GM12878 (cell line): ENCODE measurements at regions not wholly inside any gene's neighbourhood (a gene's known extent, or its start where the extent isn't known, plus 50 kb on each side); places are given as distances from the start of the nearest gene placed in this dataset.

ENCODE experiments used
- ATAC-seq: fragments of 200-7000 bp; cut with Tn5 transposase; 3 replicates; pipeline ENCODE4 v1.9.1; 2020; ENCODE audit warnings: mild to moderate bottlenecking, moderate library complexity
- BruUV-seq: library from RNA; stranded (reverse); fragments of 400-500 nt; replicated peaks from 2 replicates; lab custom pipeline; 2021; lab: Mats Ljungman, UMichigan
- CTCF ChIA-PET: fragments of 300-600 bp; sonication (Branson Sonifier 250); formaldehyde crosslinking; extraction: SDS; loops from one replicate; lab custom pipeline; 2021; ENCODE audit warnings: inconsistent platforms; lab: Yijun Ruan, JAX
- POLR2A ChIA-PET: fragments of 350-600 bp; formaldehyde crosslinking; extraction: SDS; loops from one replicate; lab custom pipeline; 2021; ENCODE audit warnings: inconsistent platforms; lab: Charles Lee
- RAD21 ChIA-PET: fragments of 300-600 bp; sonication (Branson Sonifier 250); formaldehyde crosslinking; loops from one replicate; lab custom pipeline; 2023; ENCODE audit warnings: antibody characterized with exemption; ENCODE audit not compliant: unreplicated experiment; lab: Charles Lee
- SMC1A ChIA-PET: fragments of 300-600 bp; sonication (Branson Sonifier 250); formaldehyde crosslinking; loops from one replicate; lab custom pipeline; 2023; ENCODE audit not compliant: unreplicated experiment, uncharacterized antibody; lab: Charles Lee
- DNase-seq: peaks from one replicate; pipeline ENCODE4 v3.0.0-alpha.2; 2011; ENCODE audit warnings: low read depth, low spot score
- FAIRE-seq: peaks from 3 replicates; lab custom pipeline; 2011; peaks lifted over from hg19 to GRCh38; lab: Jason Lieb, UNC
- H2AFZ ChIP-seq: 2 replicates; pipeline ENCODE4 v1.6.0; 2011; ENCODE audit warnings: low read depth, low read length, control low read depth; ENCODE audit not compliant: control insufficient read depth
- H3K27ac ChIP-seq: 2 replicates; pipeline ENCODE4 v1.5.1; 2011; ENCODE audit warnings: control low read depth; ENCODE audit not compliant: control insufficient read depth, insufficient read depth
- H3K27me3 ChIP-seq, 2 experiments: replicated peaks in 1 of 2; 2 replicates each; pipeline versions ENCODE4 v1.6.0 to v1.6.1; 2011; ENCODE audit warnings: low read length in 1 of 2; ENCODE audit not compliant: control insufficient read depth in 2 of 2, insufficient read depth in 2 of 2
- H3K36me3 ChIP-seq, 2 experiments: 2 replicates each; pipeline ENCODE4 v1.5.1; 2011; ENCODE audit warnings: low read length in 1 of 2; ENCODE audit not compliant: control insufficient read depth in 2 of 2, insufficient read depth in 2 of 2
- H3K4me1 ChIP-seq: 2 replicates; pipeline ENCODE4 v1.6.1; 2011; ENCODE audit warnings: mild to moderate bottlenecking, low read length, moderate library complexity, mixed read lengths; ENCODE audit not compliant: control insufficient read depth, insufficient read depth
- H3K4me2 ChIP-seq: 2 replicates; pipeline ENCODE4 v1.6.0; 2011; ENCODE audit warnings: control low read depth; ENCODE audit not compliant: control insufficient read depth, insufficient read depth
- H3K4me3 ChIP-seq: fragments of 200-600 bp; sonication (generic); 2 replicates; pipeline ENCODE4 v1.5.1; 2016
- H3K79me2 ChIP-seq: 2 replicates; pipeline ENCODE4 v1.6.0; 2011; ENCODE audit warnings: low read length; ENCODE audit not compliant: control insufficient read depth, insufficient read depth
- H3K9ac ChIP-seq: 2 replicates; pipeline ENCODE4 v1.8.0; 2011; ENCODE audit warnings: low read length, control low read depth, mixed read lengths; ENCODE audit not compliant: control insufficient read depth, insufficient read depth
- H3K9me3 ChIP-seq: replicated peaks from 3 replicates; pipeline ENCODE4 v1.5.1; 2011; ENCODE audit warnings: mild to moderate bottlenecking, low read length; ENCODE audit not compliant: control insufficient read depth, insufficient read depth
- H4K20me1 ChIP-seq: 2 replicates; pipeline ENCODE4 v1.6.0; 2011; ENCODE audit not compliant: control insufficient read depth, insufficient read depth
- SPI1 ChIP-seq: IDR thresholded peaks from 2 replicates; pipeline ENCODE4 v1.6.1; 2011; ENCODE audit warnings: low read depth, mild to moderate bottlenecking, low read length, moderate library complexity, borderline replicate concordance; ENCODE audit not compliant: insufficient read depth
- ZNF592 ChIP-seq: fragments of 450-650 bp; IDR thresholded peaks from 2 replicates; pipeline ENCODE4 v1.6.1; 2017; ENCODE audit warnings: mild to moderate bottlenecking, moderate library complexity
- WGBS: methylation state at CpG from one replicate; pipeline ENCODE4 v1.1.6; 2016; ENCODE audit warnings: low lambda C conversion rate; ENCODE audit not compliant: insufficient replicate concordance, insufficient coverage; ENCODE audit errors: missing lambda C conversion rate; 5-methylcytosine and 5-hydroxymethylcytosine counted together
- in situ Hi-C: fragments of 300-500 bp; cut with MboI; formaldehyde crosslinking; loops from 9 replicates; pipeline ENCODE4 v1.14.3; 2018; ENCODE audit warnings: mixed read lengths
- intact Hi-C: fragments of 100-400 bp; cut with micrococcal nuclease; formaldehyde crosslinking; loops from one replicate; pipeline ENCODE4 v1.14.2; 2022; ENCODE audit not compliant: unreplicated experiment

DNA sequence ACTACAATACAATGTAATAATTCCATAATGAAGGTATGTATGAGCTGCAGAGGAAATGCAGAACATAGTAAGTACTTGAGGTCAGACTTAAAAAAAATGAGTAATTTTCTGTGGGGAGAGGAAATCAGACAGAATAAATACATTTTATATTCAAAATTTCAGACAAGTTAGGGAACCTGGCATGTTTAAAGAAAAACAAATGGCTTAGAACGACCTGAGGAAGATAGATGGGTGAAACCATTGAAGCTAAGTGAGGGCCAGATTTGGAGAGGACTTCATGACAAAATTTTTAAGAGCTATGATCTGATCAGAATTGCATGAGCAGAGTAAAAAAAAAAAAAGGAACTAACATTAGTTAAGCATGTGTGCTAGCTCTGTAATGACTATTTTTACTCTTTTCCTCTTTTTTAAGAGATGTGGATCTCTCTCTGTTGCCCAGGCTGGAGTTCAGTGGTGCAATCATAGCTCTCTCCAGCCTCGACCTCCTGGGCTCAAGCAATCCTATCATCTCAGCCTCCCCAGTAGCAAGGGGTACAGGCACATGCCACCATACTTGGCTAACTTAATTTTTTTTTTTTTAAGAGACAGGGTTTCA is 157.6 kb upstream of the PDE3A start:
- no TSS peak for BruUV-seq
- no peaks in the 10 kb centered on the region for H3K36me3 ChIP-seq
- CTCF ChIA-PET, result interaction anchor here (0.6 kb wide), 1 partner anchor 432 kb away, joined by 3 read pairs; no protein-coding TSS in a partner anchor
- no peak overlapping the region for H2AFZ ChIP-seq
- no peaks in the 10 kb centered on the region for H3K79me2 ChIP-seq
- H3K9ac ChIP-seq, result no peak overlapping the region
- SMC1A ChIA-PET, result interaction anchor here (0.7 to 2.1 kb wide), 7 partner anchors 9 to 365 kb away, joined by 3 to 7 read pairs (median 4); no protein-coding TSS in a partner anchor
- in situ Hi-C loops, result no loop called here
- WGBS, result 0% methylated on average over 2 of the region's 2 CpGs
- no peaks in the 10 kb centered on the region for H3K4me1 ChIP-seq
- H3K4me3 ChIP-seq, result no peak overlapping the region
- FAIRE-seq (no peak), DNase-seq (no peak), ATAC-seq (peak; percentile 33)
- H3K4me2 ChIP-seq, result no peak overlapping the region
- intact Hi-C loops, result loop anchor here (5.0 kb wide), 1 partner anchor 68 kb away; no protein-coding TSS in a partner anchor
- H3K27me3 ChIP-seq, result no peaks in the 10 kb centered on the region
- H4K20me1 ChIP-seq, result no peaks in the 10 kb centered on the region
- no peak overlapping the region for H3K27ac ChIP-seq
- RAD21 ChIA-PET, result interaction anchor here (0.7 to 2.4 kb wide), 2 partner anchors 12 to 295 kb away, joined by 3 to 10 read pairs; no protein-coding TSS in a partner anchor
- H3K9me3 ChIP-seq, result no peaks in the 10 kb centered on the region
- POLR2A ChIA-PET, result no interaction called here
- no peak for TF ChIP-seq ZNF592
- 0 out of 2 replicates have a peak, but pooled peaks have one; percentile 2 for TF ChIP-seq SPI1
